SIG-M5 treated with dmso at 0.1 percent for 504 hours (cell line): ENCODE measurements at regions not wholly inside any gene's neighbourhood (a gene's known extent, or its start where the extent isn't known, plus 50 kb on each side); places are given as distances from the start of the nearest gene placed in this dataset.

Source experiments
- DNase-seq: peaks from one replicate; lab custom pipeline; 2025; ENCODE audit not compliant: unreplicated experiment; lab: John Stamatoyannopoulos, UW

DNA sequence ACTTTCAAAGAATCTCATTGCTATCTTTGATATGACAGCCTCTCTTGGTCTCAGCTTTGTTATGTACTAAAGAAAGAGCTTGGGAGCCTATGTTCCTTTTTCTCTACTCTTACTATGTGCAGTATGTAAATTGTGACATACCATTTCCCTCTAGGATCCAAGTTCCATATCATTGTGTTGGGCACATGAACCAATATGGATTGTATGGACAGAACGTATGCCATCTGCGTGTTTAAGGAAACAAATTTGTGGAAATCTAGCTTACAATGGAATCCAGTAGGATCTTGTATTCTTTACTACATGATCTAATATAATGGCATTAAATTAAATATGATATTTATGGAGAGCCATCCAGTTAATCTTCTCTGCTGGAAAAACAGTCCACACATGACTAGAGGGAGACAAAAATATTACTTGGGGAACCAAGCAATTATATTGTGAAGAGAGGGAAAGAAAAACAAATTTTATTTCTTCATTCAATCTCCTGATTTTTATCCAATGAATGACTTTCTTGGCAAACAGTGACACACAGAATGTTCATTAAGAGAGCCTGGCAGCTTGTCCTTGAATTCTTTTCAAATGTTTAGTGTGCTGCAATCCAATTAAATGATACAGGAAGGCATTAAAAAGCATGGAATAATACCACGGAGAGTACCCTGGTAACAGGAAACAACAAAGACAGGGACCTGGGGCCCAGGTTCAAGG lies 106.5 kb upstream of the DAB1 start:
- no peak for DNase-seq

DNA sequence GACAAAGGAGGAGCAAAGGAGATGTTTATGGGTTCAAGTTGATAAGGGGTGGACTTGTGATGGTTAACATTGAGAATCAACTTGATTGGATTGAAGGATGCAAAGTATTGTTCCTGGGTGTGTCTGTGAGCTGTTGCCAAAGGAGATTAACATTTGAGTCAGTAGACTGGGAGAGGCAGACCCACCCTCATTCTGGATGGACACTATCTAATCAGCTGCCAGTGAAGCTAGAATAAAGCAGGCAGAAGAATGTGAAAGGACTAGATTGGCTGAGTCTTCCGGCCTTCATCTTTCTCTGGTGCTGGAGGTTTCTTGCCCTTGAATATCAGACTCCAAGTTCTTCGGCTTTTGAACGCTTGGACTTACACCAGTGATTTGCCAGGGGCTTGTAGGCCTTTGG lies 98.7 kb upstream of the DAB1 start:
- DNase-seq = no peak

DNA sequence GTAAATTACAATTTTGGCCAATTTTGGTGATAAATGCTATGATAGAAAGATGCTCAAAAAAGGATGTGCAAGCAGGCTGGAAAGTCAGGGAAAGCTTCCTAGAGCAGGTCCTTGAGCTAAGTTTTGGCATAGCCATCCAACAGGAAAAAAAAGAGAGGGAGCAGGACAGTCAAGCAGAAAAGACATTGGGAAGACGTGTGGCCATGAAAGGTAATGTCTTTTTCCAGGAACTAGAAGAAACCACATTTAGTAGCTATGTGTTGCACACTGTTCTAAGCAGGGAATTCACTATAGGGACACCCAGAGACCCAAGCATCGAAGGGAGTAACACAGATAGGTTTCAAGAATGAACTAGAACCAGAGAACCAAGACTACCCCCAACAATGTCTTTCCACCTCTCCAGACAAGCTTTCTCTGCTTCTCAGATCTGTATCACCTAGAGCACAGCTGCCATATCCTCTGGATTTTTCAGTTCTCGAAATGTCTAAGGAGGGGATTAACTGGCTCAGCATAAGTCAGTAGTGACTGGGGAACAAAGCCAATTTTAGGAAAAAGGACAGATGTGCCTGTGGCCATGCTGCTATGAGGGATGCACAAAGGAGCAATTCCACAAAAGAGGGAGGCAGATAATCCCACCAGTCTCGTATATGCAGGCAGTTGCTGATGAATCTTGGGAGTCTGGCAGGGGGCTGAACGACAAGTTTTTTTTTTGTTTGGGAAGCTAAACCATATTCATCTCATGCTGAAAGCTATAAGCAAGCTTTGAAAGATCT lies 97.1 kb upstream of the DAB1 start:
- no peak for DNase-seq

DNA sequence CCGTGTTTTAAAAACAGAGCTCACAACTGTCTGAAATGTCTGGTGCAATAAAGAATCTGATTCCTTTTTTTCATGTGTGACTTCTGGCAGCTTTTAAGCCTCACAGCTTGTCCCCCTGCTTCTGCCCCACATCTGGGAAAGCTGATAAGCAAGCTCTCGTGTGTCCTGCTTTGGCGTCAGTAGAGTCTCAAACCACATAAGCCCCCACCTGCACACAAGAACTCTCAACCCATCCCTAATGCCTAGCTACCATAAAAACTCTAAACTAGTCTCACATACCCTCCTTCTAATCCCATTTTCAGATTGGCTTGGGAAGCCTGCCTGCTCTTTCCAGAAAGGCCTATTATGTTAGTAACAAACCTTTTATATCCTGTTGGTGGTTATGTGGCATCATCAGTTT lies 94.6 kb upstream of the DAB1 start:
- no peak for DNase-seq

DNA sequence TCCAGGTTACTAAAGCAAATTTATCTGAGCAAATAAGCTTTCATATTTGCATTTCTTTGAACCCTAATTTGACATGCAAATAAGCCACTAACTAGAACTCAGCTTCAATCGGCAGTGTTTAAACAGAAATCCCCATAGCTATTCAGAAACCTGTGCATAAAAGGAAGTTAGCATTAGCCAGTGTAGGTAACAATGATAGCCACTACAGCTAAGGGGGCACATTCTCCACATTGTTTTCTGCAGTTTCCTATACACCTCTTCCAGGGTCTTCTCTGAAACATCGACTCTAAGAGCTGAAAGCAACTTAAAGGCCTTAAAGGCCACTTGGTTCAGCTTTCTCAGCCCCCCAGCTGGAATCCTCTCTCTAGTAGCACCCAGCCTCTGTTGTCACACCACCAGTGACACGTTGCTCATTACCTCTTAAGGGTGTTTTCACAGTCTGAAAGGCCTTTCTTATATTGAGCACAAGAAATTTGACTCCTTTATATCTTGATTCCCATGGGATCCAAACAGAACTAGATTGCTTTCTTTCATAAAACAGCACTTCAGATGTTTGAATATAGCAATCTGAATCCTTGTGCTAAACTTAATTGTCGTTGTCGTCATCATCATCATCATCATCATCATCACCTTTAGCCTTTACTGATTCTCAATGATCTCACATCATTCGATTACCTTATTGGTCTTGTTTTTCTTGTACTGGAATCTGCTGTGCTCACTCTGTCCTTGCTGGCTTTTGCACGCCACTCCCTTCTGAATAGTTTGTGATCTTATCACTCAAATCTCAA lies 93.9 kb upstream of the DAB1 start:
- DNase-seq = no peak

DNA sequence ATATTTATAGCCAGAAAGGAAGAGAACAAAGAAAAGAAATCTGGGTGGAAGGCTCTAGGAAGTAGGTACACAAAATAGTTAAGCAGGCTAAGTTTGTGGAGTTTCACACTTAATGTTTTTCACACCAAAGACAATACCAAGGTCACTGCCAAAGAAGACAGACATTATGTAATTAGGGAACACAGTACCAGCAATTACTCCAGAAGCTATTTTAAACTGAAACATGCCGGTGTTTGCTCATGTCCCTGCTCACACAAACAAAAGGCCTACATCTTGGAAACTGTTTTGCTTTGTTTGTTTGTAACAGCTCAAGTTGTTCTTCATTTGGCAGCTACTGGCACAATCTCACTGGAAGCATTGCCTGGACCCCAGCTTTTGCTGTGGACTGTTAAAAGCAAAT lies 88.5 kb upstream of the DAB1 start:
- DNase-seq = no peak

DNA sequence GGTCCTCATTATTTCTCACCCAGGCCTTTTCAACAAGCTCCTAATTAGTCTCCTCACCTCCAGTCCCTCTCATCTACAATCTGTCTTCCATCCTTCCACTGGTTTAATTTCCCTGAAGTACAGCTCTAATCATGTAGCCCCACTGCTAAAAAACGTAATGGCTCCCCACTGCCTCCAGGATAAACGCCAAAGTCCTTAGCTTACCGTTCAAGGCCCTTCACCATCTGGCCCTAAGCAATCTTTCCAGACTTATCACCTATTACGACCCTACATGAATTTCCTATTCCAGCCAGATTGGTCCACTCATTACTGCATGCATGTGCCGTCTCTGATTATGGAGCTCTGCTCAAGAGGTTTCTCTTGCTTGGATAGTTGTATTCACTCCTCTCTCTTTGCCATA lies 83.1 kb upstream of the DAB1 start:
- no peak for DNase-seq

DNA sequence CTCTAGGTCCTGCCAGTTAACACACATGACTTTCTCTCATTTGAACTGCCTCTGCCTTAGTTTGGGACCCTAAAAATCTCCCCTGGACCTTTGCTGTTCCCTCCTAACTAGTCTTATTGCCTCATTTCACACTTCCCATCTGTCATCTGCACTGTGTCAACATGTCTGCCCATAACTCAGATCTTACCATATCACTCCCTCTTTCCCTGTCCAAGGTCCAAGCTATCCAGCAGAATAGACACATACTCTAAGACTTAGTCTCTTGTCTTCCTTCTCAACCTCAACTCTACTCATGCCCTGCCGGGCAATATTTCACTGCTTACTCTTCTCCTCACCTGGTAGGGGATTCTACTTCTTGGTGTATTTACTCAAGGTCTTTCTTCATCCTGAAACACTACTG lies 79.5 kb upstream of the DAB1 start:
- DNase-seq = no peak

DNA sequence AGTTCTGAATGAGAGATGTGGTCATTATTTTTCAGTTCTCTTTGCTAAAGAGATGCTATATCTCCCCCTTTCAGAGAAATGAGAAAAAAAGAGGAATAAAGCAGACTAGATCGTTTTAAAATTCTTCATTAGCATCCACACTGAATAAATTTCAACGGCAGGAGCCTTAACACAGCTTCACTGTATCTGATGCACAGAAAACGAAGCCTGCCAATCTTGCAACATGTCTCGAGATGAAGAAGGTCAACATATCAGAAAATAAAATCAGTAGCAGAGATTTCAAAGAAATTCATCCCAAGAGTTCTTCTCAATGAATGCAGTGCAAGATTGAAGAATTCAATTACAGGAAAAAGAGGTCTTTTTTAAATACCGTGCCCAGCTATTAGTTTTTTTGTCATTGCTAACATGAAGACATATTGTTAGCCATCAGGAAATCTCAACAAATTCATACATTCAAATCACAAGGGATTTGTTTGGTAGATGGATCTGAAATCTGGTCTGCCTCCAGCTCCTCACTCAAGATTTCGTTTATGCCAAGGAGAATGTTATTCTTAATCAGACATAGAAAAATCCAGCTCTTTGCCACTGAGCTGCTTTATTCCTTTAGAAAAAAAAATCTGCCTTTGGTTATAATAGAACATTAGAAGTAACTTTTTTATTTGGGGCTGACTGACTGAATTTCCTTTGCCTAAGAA lies 76.4 kb upstream of the DAB1 start:
- no peak for DNase-seq

DNA sequence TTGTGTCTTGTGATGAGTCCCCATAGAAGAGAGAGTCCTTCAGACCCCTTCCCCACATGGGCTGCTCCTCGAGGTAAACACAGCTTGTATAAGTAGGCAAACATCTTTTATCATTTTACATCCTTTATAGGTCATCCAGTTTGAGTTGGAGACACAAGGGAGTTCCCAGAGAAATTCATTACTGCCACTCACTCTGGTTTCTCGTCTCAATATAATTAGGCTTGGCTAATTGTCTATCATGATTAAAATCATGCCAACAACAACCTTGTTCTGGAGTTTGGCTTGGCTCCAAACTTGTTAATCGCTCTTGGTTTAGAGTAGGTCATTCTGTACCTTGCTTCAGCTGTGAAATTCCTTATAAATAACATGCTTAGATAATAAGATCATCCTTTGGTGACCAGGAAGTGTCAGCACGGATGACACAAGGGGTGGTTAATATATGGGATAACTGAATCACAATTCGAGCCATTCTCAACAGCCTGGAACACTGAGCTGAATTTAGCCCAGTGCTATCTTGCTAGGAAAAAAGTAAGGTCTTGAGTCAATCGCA lies 70.7 kb upstream of the DAB1 start:
- no peak for DNase-seq

DNA sequence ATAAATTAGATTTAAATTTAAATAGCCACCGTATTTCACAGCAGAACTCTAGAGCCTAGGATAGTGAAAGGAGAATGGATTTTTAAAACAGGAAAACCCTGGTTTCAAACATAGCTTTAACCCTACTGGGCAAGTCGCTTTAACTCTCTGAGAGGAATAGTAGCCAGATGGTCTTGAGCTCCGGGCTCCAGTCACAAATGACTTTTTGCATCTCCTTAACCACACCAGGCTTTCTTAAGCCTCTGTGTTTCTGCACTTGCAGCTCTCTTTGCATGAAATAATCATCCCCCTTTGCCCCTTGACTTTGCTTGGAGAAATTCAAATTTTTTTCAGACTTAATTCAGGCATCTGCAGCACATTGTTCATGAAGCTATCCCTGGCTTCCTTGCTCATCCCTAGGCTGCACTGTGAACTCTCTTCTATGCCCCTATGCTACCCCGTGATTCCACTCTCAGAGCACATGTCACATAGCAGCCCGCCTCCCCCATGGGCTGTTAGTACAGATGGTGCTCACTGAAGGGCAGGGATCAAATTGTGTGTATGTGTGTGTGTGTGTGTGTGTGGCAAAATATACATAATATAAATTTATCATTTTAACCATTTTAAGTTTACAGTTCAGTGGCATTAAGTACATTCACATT lies 68.8 kb upstream of the DAB1 start:
- no peak for DNase-seq

DNA sequence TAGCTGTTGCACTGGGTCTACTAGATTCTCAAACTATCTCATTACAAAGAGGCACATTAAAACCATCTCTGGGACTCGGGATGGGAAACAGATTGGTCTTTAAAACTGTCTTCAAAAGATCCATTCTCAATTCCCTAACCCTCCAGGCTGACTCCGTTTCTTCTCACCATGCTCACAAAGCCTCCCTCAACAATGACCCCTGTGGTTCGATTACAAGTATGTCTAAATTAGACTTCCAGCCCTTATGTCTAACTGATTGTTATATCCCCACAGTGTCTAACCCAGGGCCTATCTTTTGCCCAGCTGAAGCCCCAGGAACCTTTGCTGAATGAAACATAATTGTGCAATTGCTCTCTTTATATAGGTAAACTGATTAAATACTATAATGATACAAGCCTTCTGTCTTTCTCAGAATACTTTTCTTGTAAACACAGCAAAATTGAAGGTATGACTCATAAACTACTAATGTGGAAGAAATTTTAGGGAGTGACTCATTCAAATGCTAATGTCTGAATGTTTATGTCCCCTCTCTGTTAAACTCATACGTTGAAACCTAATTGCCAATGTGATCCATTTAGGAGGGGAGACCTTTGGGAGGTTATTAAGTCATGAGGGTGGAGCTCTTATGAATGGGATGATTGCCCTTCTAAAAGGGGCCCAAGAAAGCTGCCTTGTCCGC lies 65.6 kb upstream of the DAB1 start:
- DNase-seq = no peak

DNA sequence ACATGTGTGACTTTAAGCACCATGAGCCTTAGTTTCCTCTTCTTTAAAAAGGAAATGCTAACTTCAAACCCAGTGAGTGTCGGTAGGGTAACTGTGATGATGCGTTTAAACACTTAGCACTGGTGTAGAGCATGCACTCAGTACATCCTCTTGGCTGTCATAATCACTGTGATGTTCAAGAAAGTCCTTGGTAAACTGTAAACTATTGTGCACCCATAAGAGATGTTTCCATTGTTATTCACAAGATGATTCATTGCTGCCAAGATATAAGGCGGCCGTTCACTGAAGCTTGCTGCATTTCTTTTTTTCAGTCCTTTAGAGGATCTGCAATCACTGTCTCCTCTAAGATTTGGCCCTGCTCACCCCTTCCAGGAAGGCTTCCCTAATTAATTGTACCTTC lies 61.8 kb upstream of the DAB1 start:
- DNase-seq = no peak

DNA sequence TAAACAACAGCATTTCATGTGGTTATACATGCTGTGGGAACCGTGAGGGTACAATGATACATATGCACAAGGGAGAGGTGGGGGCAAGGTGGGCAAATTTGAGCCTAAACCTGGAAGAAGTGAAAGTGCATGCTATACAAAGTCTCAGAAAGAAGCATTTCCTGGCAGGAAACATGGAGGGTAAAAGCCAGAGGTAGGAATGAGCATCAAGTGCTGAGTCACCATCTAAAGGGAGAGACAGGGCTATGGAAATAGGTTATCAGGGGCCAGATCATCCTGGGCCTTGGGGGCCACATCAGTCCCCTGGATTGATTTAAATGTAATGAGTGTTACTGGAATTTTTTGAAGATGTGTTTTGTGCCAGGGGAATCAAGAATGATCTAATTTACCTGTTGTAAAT lies 60.1 kb upstream of the DAB1 start:
- DNase-seq = no peak

DNA sequence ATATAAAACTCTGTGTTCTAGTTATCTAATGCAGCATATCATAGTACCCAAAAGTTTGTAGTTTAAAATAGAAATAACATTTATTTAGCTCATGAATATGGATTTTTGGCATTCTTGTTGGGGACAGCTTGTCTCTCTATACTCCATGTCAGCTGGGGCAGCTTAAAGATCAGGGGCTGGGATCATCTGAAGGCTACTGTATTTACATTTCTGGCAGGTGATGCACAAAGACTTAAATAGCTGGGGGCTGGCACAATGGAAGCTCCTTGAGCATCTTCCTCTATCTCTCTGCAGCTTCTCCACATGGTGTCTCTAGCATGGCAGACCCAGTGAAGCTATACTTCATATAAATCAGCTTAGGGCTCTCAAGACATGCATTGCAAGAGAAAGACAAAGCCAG lies 55.6 kb upstream of the DAB1 start:
- DNase-seq = no peak

DNA sequence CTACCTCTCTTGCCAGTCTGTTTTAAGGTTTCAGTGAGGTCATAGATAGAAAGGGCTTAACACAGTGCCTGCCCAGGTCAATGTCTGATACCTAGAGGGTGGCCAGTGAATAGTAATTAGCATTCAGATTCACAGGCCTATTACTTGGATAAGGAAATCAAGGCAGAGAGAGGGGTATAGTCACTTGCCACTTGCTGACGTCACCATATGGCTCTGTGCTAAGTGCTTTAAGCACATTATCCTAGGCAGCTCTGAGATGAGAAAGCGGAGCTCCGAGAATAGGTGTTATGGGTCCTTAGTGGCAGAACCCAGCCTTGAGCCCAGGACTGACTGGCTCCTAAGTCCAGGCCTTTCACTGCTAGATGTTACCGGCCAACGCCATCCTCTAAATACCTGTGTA lies 51.5 kb upstream of the DAB1 start:
- no peak for DNase-seq

DNA sequence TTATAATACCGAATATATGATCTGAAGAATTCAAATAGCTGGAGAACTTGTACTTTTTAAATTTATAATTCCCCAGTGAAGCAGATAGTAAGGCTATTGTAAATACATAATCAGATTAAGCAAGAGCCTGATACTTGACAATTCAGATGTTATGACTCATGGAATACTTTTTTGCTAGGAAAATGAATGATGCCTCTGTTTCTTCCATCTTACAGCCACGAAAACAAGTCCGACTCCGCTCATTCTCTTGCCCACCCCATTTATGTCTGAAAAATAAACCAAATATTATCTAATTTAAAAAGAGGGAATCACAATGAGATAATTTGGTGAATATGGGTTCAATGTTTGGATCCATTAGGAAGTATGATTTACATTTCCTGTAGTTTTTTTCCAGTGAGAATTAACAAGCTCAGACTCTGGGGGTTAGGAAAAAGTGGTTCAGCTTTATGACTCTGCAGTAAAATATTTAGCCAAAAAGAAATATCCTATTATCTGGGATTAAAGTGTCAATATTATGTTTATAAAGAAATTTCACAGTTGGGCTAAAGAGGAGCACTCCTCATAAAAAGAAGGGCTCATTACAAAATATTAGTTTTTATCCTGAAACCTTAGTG lies 50.4 kb upstream of the DAB1 start:
- DNase-seq = no peak
